ENCODE measurements at regions not wholly inside any gene's neighbourhood (a gene's known extent, or its start where the extent isn't known, plus 50 kb on each side); places are given as distances from the start of the nearest gene placed in this dataset.

DNA sequence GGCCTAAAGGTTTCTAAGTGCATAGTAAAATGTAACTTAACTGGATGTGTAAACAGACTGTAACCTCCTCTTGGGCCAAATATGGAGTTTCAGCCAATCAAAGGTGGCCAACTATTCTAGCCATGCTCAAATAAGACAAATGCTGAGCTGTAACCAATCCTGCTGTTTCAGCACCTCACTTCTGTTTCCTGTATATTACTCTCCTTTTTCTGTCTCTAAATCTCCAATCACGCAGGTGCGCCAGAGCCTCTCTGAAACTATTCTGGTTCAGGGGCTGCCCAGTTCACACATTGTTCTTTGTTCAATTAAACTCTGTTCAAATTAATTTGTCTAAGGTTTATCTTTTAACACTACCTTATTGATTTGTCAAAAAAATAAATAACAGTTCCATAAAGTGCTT lies 532.7 kb upstream of the DCC start:
- H3K27ac ChIP-seq: no peak overlapping the region
- no peak for TF ChIP-seq ZFX (IDR thresholded peaks at IDR 0.05)

DNA sequence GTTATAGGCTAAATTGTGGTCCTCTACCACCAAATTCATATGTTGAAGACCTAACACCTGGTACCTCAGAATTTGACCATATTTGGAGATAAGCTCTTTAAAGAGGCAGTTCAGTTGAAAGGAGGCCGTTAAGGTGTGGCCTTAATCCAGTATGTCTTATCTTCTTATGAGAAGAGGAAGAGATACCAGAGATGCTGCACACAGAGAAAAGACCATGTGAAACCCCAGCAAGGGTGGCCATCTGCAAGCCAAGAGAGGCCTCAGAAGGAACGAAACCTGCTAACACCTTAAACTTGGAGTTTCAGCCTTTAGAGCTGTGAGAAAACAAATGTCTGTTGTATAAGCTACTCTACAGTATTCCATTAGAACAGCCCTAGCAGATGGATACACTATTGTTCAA lies 528.1 kb upstream of the DCC start:
- TF ChIP-seq, protein P1, sequence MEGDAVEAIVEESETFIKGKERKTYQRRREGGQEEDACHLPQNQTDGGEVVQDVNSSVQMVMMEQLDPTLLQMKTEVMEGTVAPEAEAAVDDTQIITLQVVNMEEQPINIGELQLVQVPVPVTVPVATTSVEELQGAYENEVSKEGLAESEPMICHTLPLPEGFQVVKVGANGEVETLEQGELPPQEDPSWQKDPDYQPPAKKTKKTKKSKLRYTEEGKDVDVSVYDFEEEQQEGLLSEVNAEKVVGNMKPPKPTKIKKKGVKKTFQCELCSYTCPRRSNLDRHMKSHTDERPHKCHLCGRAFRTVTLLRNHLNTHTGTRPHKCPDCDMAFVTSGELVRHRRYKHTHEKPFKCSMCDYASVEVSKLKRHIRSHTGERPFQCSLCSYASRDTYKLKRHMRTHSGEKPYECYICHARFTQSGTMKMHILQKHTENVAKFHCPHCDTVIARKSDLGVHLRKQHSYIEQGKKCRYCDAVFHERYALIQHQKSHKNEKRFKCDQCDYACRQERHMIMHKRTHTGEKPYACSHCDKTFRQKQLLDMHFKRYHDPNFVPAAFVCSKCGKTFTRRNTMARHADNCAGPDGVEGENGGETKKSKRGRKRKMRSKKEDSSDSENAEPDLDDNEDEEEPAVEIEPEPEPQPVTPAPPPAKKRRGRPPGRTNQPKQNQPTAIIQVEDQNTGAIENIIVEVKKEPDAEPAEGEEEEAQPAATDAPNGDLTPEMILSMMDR (conservative IDR thresholded peaks at IDR 0.05): no peak
- no peak for TF ChIP-seq ZFX (IDR thresholded peaks at IDR 0.05)
- H3K27ac ChIP-seq: no peak overlapping the region

DNA sequence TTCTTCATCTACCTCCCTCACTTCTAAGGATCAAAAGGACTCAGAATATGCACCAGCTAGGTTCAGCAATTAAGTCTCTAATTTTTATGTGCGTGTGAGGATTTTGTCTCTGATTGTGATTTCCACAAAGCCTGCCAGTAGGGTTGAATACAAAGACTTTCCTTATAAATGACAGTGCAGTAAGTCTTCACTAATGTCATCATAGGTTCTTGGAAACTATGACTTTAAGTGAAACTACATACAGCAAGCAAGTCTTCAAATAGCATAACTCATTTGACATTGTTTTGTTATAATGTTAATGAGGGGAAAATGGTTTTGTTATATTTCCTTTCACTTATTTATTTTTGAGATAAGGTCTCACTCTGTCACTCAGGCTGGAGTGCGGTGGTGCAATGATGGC lies 526.3 kb upstream of the DCC start:
- H3K27ac ChIP-seq: no peak overlapping the region
- no peak for TF ChIP-seq ZFX (IDR thresholded peaks at IDR 0.05)
- TF ChIP-seq, protein P1 (conservative IDR thresholded peaks at IDR 0.05): no peak

DNA sequence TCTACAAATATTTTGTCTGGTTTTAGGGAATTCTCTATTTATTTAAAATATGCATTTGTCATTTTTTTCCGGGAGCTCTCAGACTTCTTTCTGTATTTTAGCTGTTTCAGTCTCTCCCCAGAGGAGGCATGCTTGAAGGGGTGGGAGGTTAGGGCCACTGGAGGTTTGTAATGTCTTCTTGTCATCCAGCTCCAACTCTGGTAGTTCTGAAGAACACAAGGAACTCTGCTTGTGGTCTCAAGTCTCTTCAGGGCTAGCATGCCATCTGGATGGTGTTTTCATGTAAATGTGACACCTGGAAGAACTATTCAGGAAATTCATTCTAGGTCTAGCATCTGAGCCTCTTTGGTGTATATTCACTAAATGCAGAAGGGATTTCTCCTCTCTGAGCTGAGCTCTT lies 518.4 kb upstream of the DCC start:
- H3K27ac ChIP-seq: no peak overlapping the region
- TF ChIP-seq ZFX (IDR thresholded peaks at IDR 0.05): no peak
- TF ChIP-seq, protein P1 (conservative IDR thresholded peaks at IDR 0.05): no peak

DNA sequence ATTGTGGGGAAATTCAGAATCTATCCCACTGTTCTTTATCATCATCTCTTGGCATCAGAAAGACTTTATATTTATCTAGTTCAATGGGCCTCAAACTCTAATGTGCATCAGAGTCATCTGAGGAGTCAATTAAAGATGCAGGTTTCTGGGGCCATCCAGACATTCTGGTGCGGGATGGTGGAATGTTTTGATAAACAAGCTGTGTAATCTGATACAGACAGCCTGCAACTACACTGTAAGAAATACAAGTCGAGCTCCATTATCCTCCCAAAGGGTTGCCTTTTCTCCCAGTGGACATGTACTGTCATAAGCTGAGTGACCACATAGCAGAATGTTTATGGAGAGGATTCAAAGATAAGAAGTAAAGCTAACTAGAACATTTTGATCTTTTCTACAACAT lies 515.3 kb upstream of the DCC start:
- H3K27ac ChIP-seq: no peak overlapping the region
- no peak for TF ChIP-seq ZFX (IDR thresholded peaks at IDR 0.05)
- TF ChIP-seq, protein P1 (conservative IDR thresholded peaks at IDR 0.05): no peak

DNA sequence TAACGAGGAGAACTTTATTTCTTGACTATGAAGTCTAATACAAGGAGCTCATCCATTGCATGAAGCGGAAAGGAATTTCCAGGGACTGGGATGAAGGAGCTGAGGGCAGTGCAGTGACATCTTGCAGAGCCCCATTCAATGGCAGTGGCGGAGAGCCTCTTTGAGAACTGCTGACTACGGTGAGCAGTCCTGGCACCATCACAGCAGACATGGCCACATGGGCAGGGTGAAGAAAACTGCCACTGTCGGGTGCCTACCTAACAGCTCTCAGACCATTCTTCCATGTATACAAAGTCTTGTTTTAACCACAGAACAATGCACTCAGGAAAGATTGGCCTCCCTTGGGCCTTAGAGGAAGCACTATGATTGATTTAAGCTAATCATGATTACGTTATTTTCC lies 506.1 kb upstream of the DCC start:
- H3K27ac ChIP-seq: no peak overlapping the region
- TF ChIP-seq, protein P1 (conservative IDR thresholded peaks at IDR 0.05): no peak
- no peak for TF ChIP-seq ZFX (IDR thresholded peaks at IDR 0.05)

DNA sequence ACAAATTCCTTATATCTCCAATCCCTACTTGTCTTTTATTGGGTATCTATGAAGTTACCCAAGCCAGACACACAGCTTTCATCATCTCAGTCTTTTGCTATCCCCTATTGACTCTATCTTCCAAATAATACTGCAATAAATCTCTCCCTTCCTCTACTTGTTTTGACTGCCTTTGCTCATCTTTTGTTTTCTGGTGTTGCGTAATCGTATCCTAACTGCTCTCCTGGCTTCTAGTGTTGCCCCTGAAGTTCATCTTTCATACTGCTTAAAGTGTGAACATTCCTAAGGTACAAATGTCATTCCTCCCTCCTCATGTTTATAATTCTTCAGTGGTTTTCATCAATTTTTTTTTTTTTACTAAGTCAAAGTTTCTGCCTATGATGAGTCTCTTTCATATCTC lies 491.3 kb upstream of the DCC start:
- TF ChIP-seq, protein P1 (conservative IDR thresholded peaks at IDR 0.05): no peak
- TF ChIP-seq ZFX (IDR thresholded peaks at IDR 0.05): no peak
- no peak overlapping the region for H3K27ac ChIP-seq

DNA sequence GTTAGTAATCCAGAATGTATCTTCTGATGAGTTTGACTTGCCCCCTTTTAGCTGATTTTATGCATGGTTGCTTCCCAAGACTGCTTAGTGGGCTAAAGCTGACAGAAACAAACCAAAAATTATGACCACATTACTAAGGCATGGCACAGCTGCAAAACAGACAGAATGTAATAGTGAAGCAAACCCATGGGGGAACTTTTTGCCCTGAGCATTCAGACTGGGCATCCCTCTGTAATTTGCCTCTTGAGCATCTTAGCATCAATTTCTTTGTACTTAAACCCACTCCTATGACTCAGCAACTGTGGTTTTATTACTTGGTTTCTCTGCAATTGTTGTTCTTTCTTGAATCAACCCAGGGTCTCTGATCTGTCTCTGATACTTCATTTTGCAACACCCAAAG lies 487.3 kb upstream of the DCC start:
- TF ChIP-seq, protein P1 (conservative IDR thresholded peaks at IDR 0.05): no peak
- TF ChIP-seq ZFX (IDR thresholded peaks at IDR 0.05): no peak
- no peak overlapping the region for H3K27ac ChIP-seq

Data from C4-2B (cell line).